Liver (tissue), 3 donors: ENCODE measurements at regions not wholly inside any gene's neighbourhood (a gene's known extent, or its start where the extent isn't known, plus 50 kb on each side); places are given as distances from the start of the nearest gene placed in this dataset.

Experiments used
- ATF3 ChIP-seq: IDR thresholded peaks from 2 replicates; pipeline ENCODE4 v1.6.1; 2016; ENCODE audit warnings: antibody characterized with exemption
- CTCF ChIP-seq: fragments of 150-350 bp; IDR thresholded peaks from 2 replicates; pipeline ENCODE4 v1.5.1; 2017; ENCODE audit warnings: improper control_type of control experiment, low read depth, low read length; ENCODE audit not compliant: missing input control
- EGR1 ChIP-seq, 2 donors: IDR thresholded peaks; 2 replicates each; pipeline ENCODE4 v1.6.1; 2016 to 2018; ENCODE audit warnings: antibody characterized with exemption in 2 of 2, low read depth in 2 of 2
- GABPA ChIP-seq, 2 donors: IDR thresholded peaks in 1 of 2; conservative IDR thresholded peaks in 1 of 2; 2 replicates each; pipeline ENCODE4 v1.6.1; 2016; ENCODE audit warnings: antibody characterized with exemption in 2 of 2, mild to moderate bottlenecking in 1 of 2, moderate library complexity in 1 of 2
- HNF4A ChIP-seq, 2 donors: conservative IDR thresholded peaks; 2 replicates each; pipeline ENCODE4 v1.6.1; 2016; ENCODE audit warnings: antibody characterized with exemption in 2 of 2, mild to moderate bottlenecking in 2 of 2
- HNF4G ChIP-seq: IDR thresholded peaks from 2 replicates; pipeline ENCODE4 v1.6.1; 2016; ENCODE audit warnings: antibody characterized with exemption
- JUND ChIP-seq, 2 donors: IDR thresholded peaks; 2 replicates each; pipeline ENCODE4 v1.6.1; 2016; ENCODE audit warnings: antibody characterized with exemption in 2 of 2
- MAX ChIP-seq: IDR thresholded peaks from 2 replicates; pipeline ENCODE4 v1.6.1; 2016; ENCODE audit warnings: antibody characterized with exemption
- RAD21 ChIP-seq, 2 donors: IDR thresholded peaks; 2 replicates each; pipeline ENCODE4 v1.6.1; 2016; ENCODE audit warnings: antibody characterized with exemption in 2 of 2, mild to moderate bottlenecking in 2 of 2
- REST ChIP-seq: IDR thresholded peaks from 2 replicates; pipeline ENCODE4 v1.6.1; 2016; ENCODE audit warnings: antibody characterized with exemption, mild to moderate bottlenecking
- RXRA ChIP-seq, 2 donors: IDR thresholded peaks; 2 replicates each; pipeline ENCODE4 v1.6.1; 2017 to 2018; ENCODE audit warnings: antibody characterized with exemption in 2 of 2, mild to moderate bottlenecking in 1 of 2
- SP1 ChIP-seq: IDR thresholded peaks from 2 replicates; pipeline ENCODE4 v1.6.1; 2018; ENCODE audit warnings: antibody characterized with exemption, mild to moderate bottlenecking
- TAF1 ChIP-seq: conservative IDR thresholded peaks from 2 replicates; pipeline ENCODE4 v1.6.1; 2016; ENCODE audit warnings: antibody characterized with exemption, mild to moderate bottlenecking
- donor health status: healthy.
- donor health status: healthy.

- no peak for TF ChIP-seq CTCF
- TF ChIP-seq MAX, result no peak
- no peak for TF ChIP-seq ATF3
- no peak for TF ChIP-seq RAD21 (IDR thresholded peaks at IDR 0.05)
- TF ChIP-seq TAF1, result no peak
- no peak for TF ChIP-seq RXRA (IDR thresholded peaks at IDR 0.05)
- no peak for TF ChIP-seq HNF4A (conservative IDR thresholded peaks at IDR 0.05)
- no peak for TF ChIP-seq EGR1 (IDR thresholded peaks at IDR 0.05; ENCODE audit: low read depth in 2 of 2)
- TF ChIP-seq REST, result no peak
- no peak for TF ChIP-seq SP1
- no peak for TF ChIP-seq HNF4G
- no peak for TF ChIP-seq JUND (IDR thresholded peaks at IDR 0.05)
- TF ChIP-seq GABPA (IDR thresholded peaks at IDR 0.05 in 1 of 2, conservative IDR thresholded peaks at IDR 0.05 in 1 of 2), result no peak
Observed at GRCh38 chr14:30296931-30297405, 262.0 kb upstream of the G2E3 start.
